ENCODE measurements at regions not wholly inside any gene's neighbourhood (a gene's known extent, or its start where the extent isn't known, plus 50 kb on each side); places are given as distances from the start of the nearest gene placed in this dataset.

- Histone ChIP-seq H3K9ac (no peak overlapping the region), H3K27me3 (no peaks in the 10 kb centered on the region), H4K20me1 (no peaks in the 10 kb centered on the region), H3K4me3 (no peak overlapping the region), H3K36me3 (no peaks in the 10 kb centered on the region), H3K9me3 (replicated peaks in 1 of 11) (peaks cover 0 to 4% (median 0%) of the 10 kb centered on the region in 11 experiments; a peak in 2 of 22 replicates), H3K4me1 (no peaks in the 10 kb centered on the region), H3K27ac (no peak overlapping the region), H3K4me2 (no peak overlapping the region)
- no peak for TF ChIP-seq Cebpa-rat (IDR thresholded peaks at IDR 0.05)
These were observed 128.8 kb downstream of the PPP1R3A start for GRCh38 chr7:113790025-113790424.

- Histone ChIP-seq H3K27me3 (no peaks in the 10 kb centered on the region), H3K36me3 (no peaks in the 10 kb centered on the region), H3K4me2 (no peak overlapping the region), H3K4me1 (peaks cover 0 to 6% (median 0%) of the 10 kb centered on the region in 10 experiments; a peak in 3 of 20 replicates), H3K4me3 (no peak overlapping the region), H3K27ac (no peak overlapping the region), H4K20me1 (no peaks in the 10 kb centered on the region), H3K9ac (no peak overlapping the region), H3K9me3 (replicated peaks in 1 of 11) (peaks cover 0 to 8% (median 0%) of the 10 kb centered on the region in 11 experiments; a peak in 2 of 22 replicates)
- TF ChIP-seq Cebpa-rat (IDR thresholded peaks at IDR 0.05), result no peak
These were observed 131.7 kb downstream of the PPP1R3A start for GRCh38 chr7:113787106-113787505.

- no peak overlapping the region for H3K27ac ChIP-seq
- H3K27me3 ChIP-seq, result no peaks in the 10 kb centered on the region
- H3K4me1 ChIP-seq, result peaks cover 0 to 6% (median 0%) of the 10 kb centered on the region in 10 experiments; a peak in 3 of 20 replicates
- H3K4me2 ChIP-seq, result no peak overlapping the region
- no peak for TF ChIP-seq Cebpa-rat (IDR thresholded peaks at IDR 0.05)
- no peak overlapping the region for H3K9ac ChIP-seq
- peaks cover 0 to 8% (median 0%) of the 10 kb centered on the region in 11 experiments; a peak in 2 of 22 replicates for H3K9me3 ChIP-seq (replicated peaks in 1 of 11)
- H3K36me3 ChIP-seq, result no peaks in the 10 kb centered on the region
- H4K20me1 ChIP-seq, result no peaks in the 10 kb centered on the region
- no peak overlapping the region for H3K4me3 ChIP-seq
These were observed 133.9 kb downstream of the PPP1R3A start for GRCh38 chr7:113784956-113785355.

- H3K4me1 ChIP-seq, result peaks cover 0 to 6% (median 0%) of the 10 kb centered on the region in 10 experiments; a peak in 3 of 20 replicates
- H3K27me3 ChIP-seq, result no peaks in the 10 kb centered on the region
- no peaks in the 10 kb centered on the region for H3K36me3 ChIP-seq
- TF ChIP-seq Cebpa-rat (IDR thresholded peaks at IDR 0.05), result no peak
- H3K4me3 ChIP-seq, result no peak overlapping the region
- no peak overlapping the region for H3K27ac ChIP-seq
- H4K20me1 ChIP-seq, result no peaks in the 10 kb centered on the region
- H3K4me2 ChIP-seq, result peak overlapping the region in 4 of 11 experiments; percentile 3 to 40 (median 24); a peak in 4 of 22 replicates
- H3K9ac ChIP-seq, result no peak overlapping the region
- peaks cover 0 to 8% (median 0%) of the 10 kb centered on the region in 11 experiments; a peak in 2 of 22 replicates for H3K9me3 ChIP-seq (replicated peaks in 1 of 11)
These were observed 134.5 kb downstream of the PPP1R3A start for GRCh38 chr7:113784316-113784715.

GRCh38 chr7:113783403-113783802 is 135.4 kb downstream of the PPP1R3A start:
- H3K4me2 ChIP-seq, result no peak overlapping the region
- no peaks in the 10 kb centered on the region for H4K20me1 ChIP-seq
- H3K9me3 ChIP-seq (replicated peaks in 1 of 11), result peaks cover 0 to 8% (median 0%) of the 10 kb centered on the region in 11 experiments; a peak in 2 of 22 replicates
- H3K4me1 ChIP-seq, result peaks cover 0 to 6% (median 0%) of the 10 kb centered on the region in 10 experiments; a peak in 3 of 20 replicates
- no peaks in the 10 kb centered on the region for H3K36me3 ChIP-seq
- no peak overlapping the region for H3K27ac ChIP-seq
- no peak overlapping the region for H3K9ac ChIP-seq
- H3K4me3 ChIP-seq, result no peak overlapping the region
- no peaks in the 10 kb centered on the region for H3K27me3 ChIP-seq
- no peak for TF ChIP-seq Cebpa-rat (IDR thresholded peaks at IDR 0.05)

DNA sequence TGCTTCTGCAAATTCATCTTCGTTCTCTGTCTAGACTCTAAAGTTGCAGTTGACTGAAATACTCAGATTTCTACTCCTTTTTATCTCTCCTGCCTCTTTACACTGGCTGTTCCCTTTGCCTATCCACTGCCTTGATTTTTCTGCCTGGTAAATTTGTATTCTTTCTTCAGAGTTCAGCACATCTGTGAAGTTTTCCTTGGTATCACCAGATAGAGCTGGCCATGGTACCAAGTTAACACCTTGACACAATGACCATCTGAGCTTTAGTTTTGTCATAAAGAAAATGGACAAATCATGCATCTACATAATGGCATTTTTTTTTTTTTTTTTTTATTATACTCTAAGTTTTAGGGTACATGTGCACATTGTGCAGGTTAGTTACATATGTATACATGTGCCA is 143.0 kb downstream of the PPP1R3A start:
- Histone ChIP-seq H3K27me3 (no peaks in the 10 kb centered on the region), H3K36me3 (no peaks in the 10 kb centered on the region), H3K4me2 (no peak overlapping the region), H3K9ac (no peak overlapping the region), H3K4me3 (no peak overlapping the region), H3K27ac (no peak overlapping the region), H4K20me1 (no peaks in the 10 kb centered on the region), H3K9me3 (replicated peaks in 1 of 11) (no peaks in the 10 kb centered on the region), H3K4me1 (peaks cover 0 to 7% (median 0%) of the 10 kb centered on the region in 10 experiments; a peak in 4 of 20 replicates)
- no peak for TF ChIP-seq Cebpa-rat (IDR thresholded peaks at IDR 0.05)

GRCh38 chr7:113775401-113775800 is 143.4 kb downstream of the PPP1R3A start:
- Histone ChIP-seq H3K27ac (no peak overlapping the region), H3K4me2 (no peak overlapping the region), H3K4me1 (peaks cover 1 to 8% (median 2%) of the 10 kb centered on the region in 10 experiments; a peak in 15 of 20 replicates), H4K20me1 (no peaks in the 10 kb centered on the region), H3K36me3 (no peaks in the 10 kb centered on the region), H3K9ac (no peak overlapping the region), H3K27me3 (no peaks in the 10 kb centered on the region), H3K4me3 (no peak overlapping the region), H3K9me3 (replicated peaks in 1 of 11) (peaks cover 0 to 2% (median 0%) of the 10 kb centered on the region in 11 experiments; a peak in 4 of 22 replicates)
- TF ChIP-seq Cebpa-rat (IDR thresholded peaks at IDR 0.05), result no peak

GRCh38 chr7:113774182-113774807 is 144.5 kb downstream of the PPP1R3A start:
- H3K9me3 ChIP-seq (replicated peaks in 1 of 11), result peaks cover 0 to 13% (median 0%) of the 10 kb centered on the region in 11 experiments; a peak in 4 of 22 replicates
- no peak overlapping the region for H3K9ac ChIP-seq
- peak overlapping the region in 2 of 11 experiments; percentile 23 to 37; a peak in 2 of 22 replicates for H3K4me2 ChIP-seq
- H3K4me3 ChIP-seq, result no peak overlapping the region
- H3K4me1 ChIP-seq, result peaks cover 12 to 19% (median 13%) of the 10 kb centered on the region in 10 experiments
- no peaks in the 10 kb centered on the region for H3K36me3 ChIP-seq
- H3K27ac ChIP-seq, result no peak overlapping the region
- no peaks in the 10 kb centered on the region for H3K27me3 ChIP-seq
- no peak for TF ChIP-seq Cebpa-rat (IDR thresholded peaks at IDR 0.05)
- H4K20me1 ChIP-seq, result no peaks in the 10 kb centered on the region

GRCh38 chr7:113770146-113770738 is 148.6 kb downstream of the PPP1R3A start:
- TF ChIP-seq Cebpa-rat (IDR thresholded peaks at IDR 0.05), result no peak
- H4K20me1 ChIP-seq, result no peaks in the 10 kb centered on the region
- H3K9me3 ChIP-seq (replicated peaks in 1 of 11), result peaks cover 0 to 16% (median 0%) of the 10 kb centered on the region in 11 experiments; a peak in 4 of 22 replicates
- no peak overlapping the region for H3K9ac ChIP-seq
- no peaks in the 10 kb centered on the region for H3K27me3 ChIP-seq
- no peak overlapping the region for H3K27ac ChIP-seq
- H3K36me3 ChIP-seq, result no peaks in the 10 kb centered on the region
- no peak overlapping the region for H3K4me3 ChIP-seq
- peak overlapping the region; percentile 38 to 74 (median 59); a peak in 21 of 22 replicates for H3K4me2 ChIP-seq
- H3K4me1 ChIP-seq, result peaks cover 25 to 36% (median 27%) of the 10 kb centered on the region in 10 experiments
